Keratinocyte (primary cell): ENCODE measurements at regions not wholly inside any gene's neighbourhood (a gene's known extent, or its start where the extent isn't known, plus 50 kb on each side); places are given as distances from the start of the nearest gene placed in this dataset.

Experiments used
- DNase-seq: peaks from one replicate; pipeline ENCODE4 v3.0.0-alpha.2; 2011; ENCODE audit warnings: low read depth, missing footprints, low spot score
- FAIRE-seq: peaks from 2 replicates; lab custom pipeline; 2011; peaks lifted over from hg19 to GRCh38; lab: Jason Lieb, UNC
- H2AFZ ChIP-seq: 2 replicates; pipeline ENCODE4 v1.6.0; 2012; ENCODE audit warnings: low read length, control low read depth, inconsistent platforms; ENCODE audit not compliant: control insufficient read depth
- H3K27ac ChIP-seq: 2 replicates; pipeline ENCODE4 v1.5.1; 2011; ENCODE audit warnings: low read length; ENCODE audit not compliant: control insufficient read depth, insufficient read depth
- H3K27me3 ChIP-seq: 3 replicates; pipeline ENCODE4 v1.6.0; 2011; ENCODE audit warnings: low read length; ENCODE audit not compliant: control insufficient read depth, insufficient read depth; ENCODE audit errors: extremely low read depth
- H3K36me3 ChIP-seq, 2 experiments: 2 replicates in 1 of 2; 3 replicates in 1 of 2; pipeline ENCODE4 v1.5.1; 2011; ENCODE audit warnings: low read length in 2 of 2, mild to moderate bottlenecking in 1 of 2; ENCODE audit not compliant: control insufficient read depth in 2 of 2, insufficient read depth in 2 of 2; ENCODE audit errors: extremely low read depth in 1 of 2
- H3K4me1 ChIP-seq: 3 replicates; pipeline ENCODE4 v1.5.1; 2011; ENCODE audit warnings: low read length; ENCODE audit not compliant: control insufficient read depth, insufficient read depth; ENCODE audit errors: extremely low read depth
- H3K4me2 ChIP-seq: 3 replicates; pipeline ENCODE4 v1.6.0; 2011; ENCODE audit warnings: low read depth, low read length; ENCODE audit not compliant: control insufficient read depth, insufficient read depth; ENCODE audit errors: extremely low read depth
- H3K4me3 ChIP-seq, 3 experiments: fragments of 200-600 bp in 1 of 3; sonication (generic) in 1 of 3; 2 replicates in 2 of 3; 3 replicates in 1 of 3; pipeline ENCODE4 v1.5.1; 2011 to 2016; ENCODE audit warnings: low read length in 3 of 3, mild to moderate bottlenecking in 3 of 3, control low read depth in 2 of 3, inconsistent platforms in 1 of 3, low read depth in 1 of 3, mixed read lengths in 1 of 3, mixed run types in 1 of 3, moderate library complexity in 1 of 3; ENCODE audit not compliant: control insufficient read depth in 2 of 3, insufficient read depth in 2 of 3; ENCODE audit errors: extremely low read depth in 1 of 3
- H3K79me2 ChIP-seq: 2 replicates; pipeline ENCODE4 v1.6.0; 2012; ENCODE audit warnings: low read length; ENCODE audit not compliant: control insufficient read depth, insufficient read depth
- H3K9ac ChIP-seq: 3 replicates; pipeline ENCODE4 v1.6.0; 2011; ENCODE audit warnings: low read length; ENCODE audit not compliant: control insufficient read depth, insufficient read depth; ENCODE audit errors: extremely low read depth
- H3K9me1 ChIP-seq: 3 replicates; pipeline ENCODE4 v1.6.0; 2011; ENCODE audit warnings: low read length; ENCODE audit not compliant: control insufficient read depth, insufficient read depth; ENCODE audit errors: extremely low read depth
- H3K9me3 ChIP-seq: 2 replicates; pipeline ENCODE4 v1.5.1; 2012; ENCODE audit warnings: low read depth, low read length; ENCODE audit not compliant: control insufficient read depth
- H4K20me1 ChIP-seq: 3 replicates; pipeline ENCODE4 v1.6.0; 2011; ENCODE audit warnings: low read length; ENCODE audit not compliant: control insufficient read depth, insufficient read depth; ENCODE audit errors: extremely low read depth
- CTCF ChIP-seq, 3 experiments: IDR thresholded peaks in 1 of 3; conservative IDR thresholded peaks in 1 of 3; optimal IDR thresholded peaks in 1 of 3; 2 replicates in 2 of 3; 3 replicates in 1 of 3; pipeline versions ENCODE3 to v1.5.1; 2011; ENCODE audit warnings: low read length in 3 of 3, mild to moderate bottlenecking in 3 of 3, moderate library complexity in 2 of 3, control low read depth in 1 of 3, inconsistent platforms in 1 of 3; ENCODE audit not compliant: insufficient read depth in 2 of 3; ENCODE audit errors: extremely low read depth in 1 of 3
- EZH2 ChIP-seq: IDR thresholded peaks from one replicate; pipeline ENCODE4 v1.6.1; 2012; ENCODE audit warnings: inconsistent platforms, mild to moderate bottlenecking, low read length, moderate library complexity
- dilution Hi-C: fragments of 300-500 bp; cut with MboI; formaldehyde crosslinking; loops from one replicate; pipeline ENCODE4 v1.7.0; 2020; ENCODE audit warnings: low sequenced_read_pairs; ENCODE audit not compliant: extremely low pct_ligation_motif_present

GRCh38 chr9:129455151-129455995, 165.5 kb downstream of the C9orf50 start:
- Histone ChIP-seq H3K27ac (no peak overlapping the region), H3K9me3 (no peaks in the 10 kb centered on the region), H3K4me1 (peaks cover 5% of the 10 kb centered on the region), H3K4me2 (no peak overlapping the region), H3K27me3 (peaks cover 8% of the 10 kb centered on the region), H3K4me3 (no peak overlapping the region), H3K9ac (no peak overlapping the region), H4K20me1 (no peaks in the 10 kb centered on the region), H3K36me3 (no peaks in the 10 kb centered on the region), H3K9me1 (no peaks in the 10 kb centered on the region), H2AFZ (no peak overlapping the region), H3K79me2 (no peaks in the 10 kb centered on the region)
- TF ChIP-seq EZH2 (no peak), CTCF (optimal IDR thresholded peaks at IDR 0.05 in 1 of 3, IDR thresholded peaks at IDR 0.05 in 1 of 3, conservative IDR thresholded peaks at IDR 0.05 in 1 of 3; ENCODE audit: extremely low read depth in 1 of 3, insufficient read depth in 2 of 3, low read length in 3 of 3) (no peak)
- dilution Hi-C loops, result no loop called here
- no peak for DNase-seq
- no peak for FAIRE-seq

DNA sequence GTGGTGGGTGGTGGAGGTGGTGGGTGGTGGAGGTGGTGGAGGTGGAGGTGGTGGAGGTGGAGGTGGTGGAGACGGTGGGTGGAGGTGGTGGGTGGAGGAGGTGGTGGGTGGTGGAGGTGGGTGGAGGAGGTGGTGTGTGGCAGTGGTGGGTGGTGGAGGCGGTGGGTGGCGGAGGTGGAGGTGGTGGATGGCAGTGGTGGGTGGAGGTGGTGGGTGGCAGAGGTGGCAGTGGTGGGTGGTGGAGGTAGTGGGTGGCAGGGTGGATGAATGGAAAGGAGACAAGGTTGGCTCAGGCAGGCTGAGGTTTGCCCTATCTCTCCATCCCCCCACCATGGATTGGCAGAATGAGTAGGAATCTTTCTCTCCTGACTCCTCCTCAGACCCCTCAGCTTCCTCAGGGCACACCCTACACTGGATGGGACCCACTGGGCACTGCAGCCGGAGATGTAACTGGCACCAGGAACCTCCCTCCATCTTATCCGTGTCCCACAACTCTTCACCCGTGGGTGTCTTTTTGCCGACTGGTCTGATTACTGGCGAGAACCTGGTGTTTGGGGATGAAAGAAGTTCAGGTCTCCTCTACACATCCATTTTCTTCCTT, 166.3 kb downstream of the C9orf50 start:
- peaks cover 2% of the 10 kb centered on the region for H3K4me1 ChIP-seq
- H2AFZ ChIP-seq, result no peak overlapping the region
- no peak overlapping the region for H3K4me3 ChIP-seq
- FAIRE-seq (peak; percentile 55), DNase-seq (no peak)
- H3K79me2 ChIP-seq, result no peaks in the 10 kb centered on the region
- TF ChIP-seq EZH2 (no peak), CTCF (optimal IDR thresholded peaks at IDR 0.05 in 1 of 3, IDR thresholded peaks at IDR 0.05 in 1 of 3, conservative IDR thresholded peaks at IDR 0.05 in 1 of 3; ENCODE audit: extremely low read depth in 1 of 3, insufficient read depth in 2 of 3, low read length in 3 of 3) (no peak)
- no peak overlapping the region for H3K27ac ChIP-seq
- H3K9me3 ChIP-seq, result no peaks in the 10 kb centered on the region
- no peak overlapping the region for H3K4me2 ChIP-seq
- H3K27me3 ChIP-seq, result peaks cover 5% of the 10 kb centered on the region
- H3K9ac ChIP-seq, result no peak overlapping the region
- H4K20me1 ChIP-seq, result no peaks in the 10 kb centered on the region
- dilution Hi-C loops, result no loop called here
- no peaks in the 10 kb centered on the region for H3K36me3 ChIP-seq
- no peaks in the 10 kb centered on the region for H3K9me1 ChIP-seq
